ENCODE measurements at regions not wholly inside any gene's neighbourhood (a gene's known extent, or its start where the extent isn't known, plus 50 kb on each side); places are given as distances from the start of the nearest gene placed in this dataset. TPM values are rescaled to one million over a fixed set of nuclear protein-coding genes. Genes with fewer than 3 reads are reported as not detected.

Small RNA genes lying in the stretch of these regions (small RNA-seq; reads per million reads assigned to genes)
- gene RNU1-23P = not detected

Measured in vagina (tissue), 1 donor.